Epithelial cell of proximal tubule (primary cell): ENCODE measurements at regions not wholly inside any gene's neighbourhood (a gene's known extent, or its start where the extent isn't known, plus 50 kb on each side); places are given as distances from the start of the nearest gene placed in this dataset.

Source experiments
- DNase-seq: peaks from one replicate; pipeline ENCODE4 v3.0.0-alpha.2; 2011; ENCODE audit warnings: low read depth
- H3K4me3 ChIP-seq: 2 replicates; pipeline ENCODE4 v1.5.1; 2011; ENCODE audit warnings: low read depth, mild to moderate bottlenecking, low read length
- CTCF ChIP-seq: conservative IDR thresholded peaks from 2 replicates; pipeline ENCODE4 v1.5.1; 2012; ENCODE audit warnings: low read depth, mild to moderate bottlenecking, low read length

GRCh38 chr4:77220828-77221613 is 64.0 kb downstream of the CCNG2 start:
- TF ChIP-seq CTCF: no peak
- H3K4me3 ChIP-seq: no peak overlapping the region
- DNase-seq: no peak

DNA sequence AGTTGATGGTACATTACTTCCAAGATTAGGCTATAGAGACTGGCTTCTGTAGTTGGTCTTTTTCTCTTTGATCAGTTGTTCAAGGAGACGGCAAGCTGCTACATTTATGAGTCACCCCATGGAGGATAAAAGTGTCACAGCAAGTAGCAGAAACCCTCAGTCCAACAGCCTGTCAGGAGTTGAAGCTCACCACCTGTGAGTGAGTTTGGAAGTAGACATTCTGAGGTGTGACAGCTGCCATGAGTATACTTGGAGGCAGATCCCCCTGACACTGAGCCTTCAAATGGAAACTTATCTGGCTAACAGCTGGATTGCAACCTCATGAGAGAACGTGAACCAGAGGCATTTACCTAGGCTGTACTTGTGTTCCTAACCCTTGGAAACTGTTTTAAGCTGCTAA is 68.0 kb downstream of the CCNG2 start:
- DNase-seq: no peak
- no peak for TF ChIP-seq CTCF
- no peak overlapping the region for H3K4me3 ChIP-seq

DNA sequence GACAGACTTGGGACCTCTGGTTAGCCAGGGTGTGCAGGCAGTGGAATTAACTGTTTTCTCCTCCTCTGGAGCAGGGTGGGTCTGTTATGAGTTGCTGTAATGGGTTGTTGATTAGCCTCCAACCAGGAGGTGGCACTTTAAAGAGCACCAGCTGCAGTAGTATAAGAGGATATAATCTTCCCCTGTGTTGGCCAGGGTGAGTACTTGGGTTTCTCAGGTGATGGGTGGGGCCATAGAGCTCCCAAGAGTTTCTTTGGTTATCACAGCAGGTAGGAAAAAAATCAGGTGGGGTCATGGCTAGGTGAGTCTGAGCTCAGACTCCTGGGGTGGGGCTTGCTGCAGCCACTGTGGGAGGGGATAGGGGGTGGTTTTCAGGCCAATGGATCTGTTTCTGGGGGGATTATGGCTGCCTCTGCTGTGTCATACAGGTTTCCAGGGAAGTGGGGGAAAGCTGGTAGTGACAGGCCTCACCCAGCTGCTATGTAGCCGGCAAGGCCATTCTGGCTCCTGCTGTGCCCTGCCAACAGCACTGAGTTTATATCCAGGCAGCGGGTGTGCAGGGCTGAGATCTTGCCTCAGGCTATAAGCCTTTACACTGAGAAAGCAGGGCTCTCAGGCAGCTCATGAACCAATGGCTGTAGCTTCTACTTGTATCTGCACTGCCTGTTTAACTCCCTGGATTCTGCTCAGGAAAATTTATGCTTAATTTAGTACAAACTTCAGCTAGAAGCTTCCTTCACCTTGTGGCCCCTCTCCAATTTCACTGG is 70.1 kb downstream of the CCNG2 start:
- no peak for DNase-seq
- TF ChIP-seq CTCF: no peak
- H3K4me3 ChIP-seq: no peak overlapping the region

GRCh38 chr4:77229433-77229832 is 72.4 kb downstream of the CCNG2 start:
- no peak for DNase-seq
- no peak for TF ChIP-seq CTCF
- no peak overlapping the region for H3K4me3 ChIP-seq

DNA sequence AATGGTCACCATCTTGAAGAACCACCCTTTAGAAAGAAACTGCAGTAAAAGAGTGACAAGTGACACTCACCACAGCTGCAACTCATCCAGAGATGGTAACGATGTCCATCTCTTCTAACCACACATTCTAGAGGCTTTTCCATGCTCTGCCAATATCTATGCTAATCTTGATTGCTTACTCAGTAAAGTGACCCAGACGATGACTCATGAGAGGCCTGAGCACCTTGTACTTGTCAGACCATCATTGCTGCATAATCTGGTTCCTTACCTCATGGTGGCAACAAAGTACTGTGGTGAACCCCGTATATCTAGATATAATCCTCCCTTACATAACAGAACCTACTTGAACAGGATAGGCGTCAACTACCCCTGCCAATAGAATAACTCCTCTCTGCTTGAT is 75.6 kb downstream of the CCNG2 start:
- TF ChIP-seq CTCF: no peak
- no peak overlapping the region for H3K4me3 ChIP-seq
- DNase-seq: peak; percentile 26

DNA sequence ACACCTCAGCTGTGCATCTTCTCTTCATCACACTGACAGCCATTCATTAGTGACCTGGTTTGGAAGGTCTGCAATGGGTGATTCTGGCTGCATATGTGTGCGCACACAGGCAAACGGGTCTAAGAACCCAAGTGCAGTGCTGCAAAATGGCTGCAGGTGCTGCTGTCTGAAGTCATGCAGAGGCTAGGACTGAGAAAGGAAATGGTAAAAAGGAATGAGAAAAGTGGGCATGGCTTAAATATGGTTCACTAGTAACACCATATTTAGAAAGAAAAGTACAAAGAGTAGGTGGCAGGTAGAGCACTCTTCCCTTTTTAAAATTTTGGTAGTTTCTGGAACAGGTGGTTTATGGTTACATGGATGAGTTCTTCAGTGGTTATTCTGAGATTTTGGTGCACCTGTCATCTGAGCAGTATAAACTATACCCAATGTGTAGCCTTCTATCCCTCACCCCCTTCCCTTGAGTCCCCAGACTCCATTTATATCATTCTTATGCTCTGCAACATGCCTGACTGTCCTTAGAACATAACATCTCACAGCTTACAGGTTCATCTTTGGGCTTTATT is 78.4 kb downstream of the CCNG2 start:
- DNase-seq: no peak
- no peak overlapping the region for H3K4me3 ChIP-seq
- no peak for TF ChIP-seq CTCF
